ENCODE measurements at regions not wholly inside any gene's neighbourhood (a gene's known extent, or its start where the extent isn't known, plus 50 kb on each side); places are given as distances from the start of the nearest gene placed in this dataset.

- DNase-seq (ENCODE audit: low read depth): no peak
- in situ Hi-C loops (cut with HindIII; ENCODE audit: low sequenced_read_pairs): no loop called here
- no peak overlapping the region for H3K4me3 ChIP-seq (ENCODE audit: low read depth, low read length)
- no peak for TF ChIP-seq CTCF (IDR thresholded peaks at IDR 0.05; ENCODE audit: low read depth, low read length, missing control alignments)
These were observed 80.7 kb downstream of the LRATD1 start for GRCh38 chr2:14713248-14713647.

- DNase-seq (ENCODE audit: low read depth): no peak
- no peak overlapping the region for H3K4me3 ChIP-seq (ENCODE audit: low read depth, low read length)
- no peak for TF ChIP-seq CTCF (IDR thresholded peaks at IDR 0.05; ENCODE audit: low read depth, low read length, missing control alignments)
- in situ Hi-C loops (cut with HindIII; ENCODE audit: low sequenced_read_pairs): no loop called here
These were observed 83.1 kb downstream of the LRATD1 start for GRCh38 chr2:14715600-14715999.

GRCh38 chr2:14716319-14716718 lies 83.8 kb downstream of the LRATD1 start:
- H3K4me3 ChIP-seq (ENCODE audit: low read depth, low read length): no peak overlapping the region
- in situ Hi-C loops (cut with HindIII; ENCODE audit: low sequenced_read_pairs): no loop called here
- TF ChIP-seq CTCF (IDR thresholded peaks at IDR 0.05; ENCODE audit: low read depth, low read length, missing control alignments): no peak
- DNase-seq (ENCODE audit: low read depth): no peak

- TF ChIP-seq CTCF (IDR thresholded peaks at IDR 0.05; ENCODE audit: low read depth, low read length, missing control alignments): no peak
- H3K4me3 ChIP-seq (ENCODE audit: low read depth, low read length): no peak overlapping the region
- no peak for DNase-seq (ENCODE audit: low read depth)
- in situ Hi-C loops (cut with HindIII; ENCODE audit: low sequenced_read_pairs): no loop called here
These were observed 84.6 kb downstream of the LRATD1 start for GRCh38 chr2:14717131-14717530.

- TF ChIP-seq CTCF (IDR thresholded peaks at IDR 0.05; ENCODE audit: low read depth, low read length, missing control alignments): no peak
- no peak for DNase-seq (ENCODE audit: low read depth)
- H3K4me3 ChIP-seq (ENCODE audit: low read depth, low read length): no peak overlapping the region
- in situ Hi-C loops (cut with HindIII; ENCODE audit: low sequenced_read_pairs): no loop called here
These were observed 87.8 kb downstream of the LRATD1 start for GRCh38 chr2:14720319-14720718.

GRCh38 chr2:14720739-14721138 lies 88.2 kb downstream of the LRATD1 start:
- no peak for DNase-seq (ENCODE audit: low read depth)
- H3K4me3 ChIP-seq (ENCODE audit: low read depth, low read length): no peak overlapping the region
- in situ Hi-C loops (cut with HindIII; ENCODE audit: low sequenced_read_pairs): no loop called here
- TF ChIP-seq CTCF (IDR thresholded peaks at IDR 0.05; ENCODE audit: low read depth, low read length, missing control alignments): no peak

All from astrocyte of the cerebellum (primary cell).